Effector memory CD4-positive, alpha-beta T cell (primary cell): ENCODE measurements at regions not wholly inside any gene's neighbourhood (a gene's known extent, or its start where the extent isn't known, plus 50 kb on each side); places are given as distances from the start of the nearest gene placed in this dataset.

Experiments
- DNase-seq, 3 donors: peaks; one replicate each; pipeline ENCODE4 v3.0.0-alpha.2; 2020
- H3K27ac ChIP-seq: 2 replicates; pipeline ENCODE4 v1.7.0; 2013; ENCODE audit warnings: mild to moderate bottlenecking, low read length, moderate library complexity; ENCODE audit not compliant: insufficient read depth, poor library complexity, severe bottlenecking
- H3K27me3 ChIP-seq: replicated peaks from 2 replicates; pipeline ENCODE4 v1.7.0; 2013; ENCODE audit warnings: mild to moderate bottlenecking, low read length; ENCODE audit not compliant: insufficient read depth, control insufficient read depth, poor library complexity, severe bottlenecking
- H3K36me3 ChIP-seq: 2 replicates; pipeline ENCODE4 v1.7.0; 2013; ENCODE audit warnings: mild to moderate bottlenecking, low read length, moderate library complexity; ENCODE audit not compliant: control insufficient read depth, insufficient read depth
- H3K4me1 ChIP-seq: 2 replicates; pipeline ENCODE4 v1.7.0; 2013; ENCODE audit warnings: low read length, mild to moderate bottlenecking; ENCODE audit not compliant: control insufficient read depth, insufficient read depth, poor library complexity, severe bottlenecking
- H3K4me3 ChIP-seq: 2 replicates; pipeline ENCODE4 v1.7.0; 2013; ENCODE audit warnings: low read length, low read depth, mild to moderate bottlenecking; ENCODE audit not compliant: insufficient read depth, poor library complexity, severe bottlenecking
- H3K9me3 ChIP-seq: 2 replicates; pipeline ENCODE4 v1.7.0; 2013; ENCODE audit warnings: mild to moderate bottlenecking, low read length, moderate library complexity; ENCODE audit not compliant: control insufficient read depth

DNA sequence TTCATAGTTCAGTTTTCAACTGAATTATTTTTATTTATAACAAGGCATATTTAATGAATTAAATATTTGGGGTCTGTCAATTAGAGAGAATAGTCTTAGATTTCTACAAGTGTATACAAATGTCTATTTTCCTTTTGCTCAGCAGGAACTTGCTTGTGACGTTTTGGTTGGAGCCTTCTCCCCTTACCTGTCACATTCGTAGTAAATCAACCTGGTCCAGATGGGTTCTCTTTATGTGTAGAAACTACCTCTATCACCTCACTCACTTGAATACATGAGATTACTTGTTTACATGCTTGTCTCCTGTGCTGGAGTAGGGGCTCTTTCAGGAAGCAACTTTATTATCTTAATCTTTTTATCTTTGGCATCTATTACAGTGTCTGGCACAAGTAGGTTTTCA lies 938.3 kb upstream of the IGFBP7 start:
- H3K27me3 ChIP-seq = no peaks in the 10 kb centered on the region

DNA sequence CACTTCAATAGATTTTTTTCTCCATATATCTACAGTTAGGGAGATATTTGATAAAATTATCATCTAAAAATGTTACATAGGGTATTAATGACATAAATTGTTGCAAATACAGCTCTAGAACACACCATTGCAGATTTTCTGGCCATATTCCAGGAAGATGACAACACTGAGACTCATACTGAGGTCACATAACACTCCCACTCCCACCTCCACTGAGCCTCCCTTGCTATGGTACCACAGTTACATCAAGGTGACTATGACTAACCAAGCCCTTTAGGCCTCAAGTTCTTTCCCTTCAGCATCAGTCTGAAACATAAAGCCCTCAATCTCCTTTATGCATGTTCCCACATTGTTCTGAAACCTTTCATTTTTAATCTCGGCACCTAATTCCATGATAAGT lies 932.0 kb upstream of the IGFBP7 start:
- H3K27me3 ChIP-seq = no peaks in the 10 kb centered on the region
- no peak overlapping the region for H3K4me3 ChIP-seq
- DNase-seq = no peak
- no peak overlapping the region for H3K27ac ChIP-seq
- H3K4me1 ChIP-seq = no peaks in the 10 kb centered on the region
- no peaks in the 10 kb centered on the region for H3K36me3 ChIP-seq
- H3K9me3 ChIP-seq = no peaks in the 10 kb centered on the region

More for the DNA sequence above, 938.3 kb upstream of the IGFBP7 start:
- Histone ChIP-seq H3K9me3 (no peaks in the 10 kb centered on the region), H3K4me1 (no peaks in the 10 kb centered on the region), H3K36me3 (no peaks in the 10 kb centered on the region), H3K4me3 (no peak overlapping the region), H3K27ac (no peak overlapping the region)
- DNase-seq = no peak

DNA sequence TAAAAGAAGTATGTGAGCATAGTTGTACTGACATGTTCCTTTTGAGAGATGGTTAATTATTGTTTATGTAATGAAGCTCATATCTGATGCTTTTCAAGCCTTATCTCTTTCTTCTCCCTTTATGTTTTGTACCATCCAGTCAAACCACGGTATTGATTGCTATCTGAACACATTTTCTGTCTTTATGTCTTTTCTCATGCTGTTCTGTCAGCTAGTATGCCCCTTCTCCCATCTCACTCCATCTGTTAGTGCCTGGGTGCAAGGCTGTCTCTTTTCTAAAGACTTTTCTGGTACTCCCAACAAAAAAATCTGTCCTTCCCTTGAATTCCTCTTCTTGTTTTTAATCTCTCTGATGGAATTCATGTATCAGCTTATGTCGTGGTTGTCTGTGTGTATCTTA lies 883.8 kb upstream of the IGFBP7 start:
- no peak overlapping the region for H3K4me3 ChIP-seq
- H3K9me3 ChIP-seq = no peaks in the 10 kb centered on the region
- no peaks in the 10 kb centered on the region for H3K4me1 ChIP-seq
- no peak for DNase-seq
- H3K27me3 ChIP-seq = no peaks in the 10 kb centered on the region
- H3K36me3 ChIP-seq = no peaks in the 10 kb centered on the region
- no peak overlapping the region for H3K27ac ChIP-seq

DNA sequence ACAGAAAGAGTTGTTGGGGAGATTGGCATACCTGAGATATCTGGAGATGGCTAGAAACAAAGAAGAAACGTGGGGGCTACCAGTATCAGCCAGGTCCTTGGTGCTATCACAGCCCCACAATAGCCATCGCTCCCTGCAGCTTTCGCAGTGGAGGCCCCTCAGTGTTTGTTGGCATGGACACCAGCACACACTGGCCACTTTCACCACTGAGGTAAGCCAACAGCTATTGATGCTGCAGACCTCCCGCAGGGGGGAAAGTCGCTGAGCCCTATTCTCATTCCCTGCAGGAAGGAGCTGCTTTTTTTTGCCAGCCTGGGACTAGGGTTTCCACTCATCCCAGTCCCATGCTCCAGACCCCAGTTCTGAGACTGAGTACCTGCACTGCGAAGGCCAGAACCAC lies 879.2 kb upstream of the IGFBP7 start:
- Histone ChIP-seq H3K36me3 (no peaks in the 10 kb centered on the region), H3K27ac (no peak overlapping the region), H3K4me1 (no peaks in the 10 kb centered on the region), H3K4me3 (no peak overlapping the region), H3K9me3 (no peaks in the 10 kb centered on the region), H3K27me3 (no peaks in the 10 kb centered on the region)
- no peak for DNase-seq

DNA sequence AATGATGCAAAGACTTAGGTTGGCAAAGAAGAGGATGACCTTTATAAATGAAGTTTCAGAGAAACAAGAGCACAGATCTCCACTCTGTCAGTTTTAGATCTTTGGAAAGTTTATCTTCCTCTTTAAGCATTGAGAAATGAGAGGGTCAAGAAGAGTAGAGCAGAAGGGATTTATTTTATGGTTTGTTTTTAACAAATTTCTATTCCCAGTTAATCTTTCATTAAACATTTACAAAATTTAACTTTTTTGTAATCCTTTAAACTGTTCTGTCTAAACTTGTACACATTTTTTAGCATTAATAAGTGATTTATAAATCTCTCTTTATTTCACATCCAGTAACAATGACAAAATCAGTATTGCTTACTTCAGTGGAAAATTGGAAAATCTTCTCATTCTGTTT lies 875.0 kb upstream of the IGFBP7 start:
- no peak overlapping the region for H3K4me3 ChIP-seq
- H3K9me3 ChIP-seq = no peaks in the 10 kb centered on the region
- H3K27ac ChIP-seq = no peak overlapping the region
- no peaks in the 10 kb centered on the region for H3K27me3 ChIP-seq
- H3K4me1 ChIP-seq = no peaks in the 10 kb centered on the region
- no peaks in the 10 kb centered on the region for H3K36me3 ChIP-seq
- DNase-seq = no peak

DNA sequence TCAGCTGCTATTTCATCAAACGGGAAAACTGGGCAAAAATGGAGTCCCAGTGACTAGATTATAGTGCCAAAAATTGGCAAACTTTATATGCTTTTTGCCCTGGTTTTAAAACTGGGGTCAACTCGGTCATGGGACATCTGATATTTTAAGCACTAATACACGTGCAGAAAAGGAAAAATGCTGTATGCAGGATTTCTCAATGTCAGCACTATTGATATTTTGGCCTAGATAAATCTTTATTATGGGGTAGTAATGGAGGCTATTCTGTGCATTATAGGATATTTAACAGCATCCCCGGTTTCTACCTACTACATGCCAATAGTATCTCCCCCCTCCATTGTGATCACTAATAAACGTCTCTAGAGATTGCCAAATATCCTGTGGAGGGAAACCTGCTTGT lies 870.9 kb upstream of the IGFBP7 start:
- Histone ChIP-seq H3K36me3 (no peaks in the 10 kb centered on the region), H3K9me3 (no peaks in the 10 kb centered on the region), H3K27me3 (no peaks in the 10 kb centered on the region), H3K27ac (no peak overlapping the region), H3K4me3 (no peak overlapping the region), H3K4me1 (no peaks in the 10 kb centered on the region)
- no peak for DNase-seq

DNA sequence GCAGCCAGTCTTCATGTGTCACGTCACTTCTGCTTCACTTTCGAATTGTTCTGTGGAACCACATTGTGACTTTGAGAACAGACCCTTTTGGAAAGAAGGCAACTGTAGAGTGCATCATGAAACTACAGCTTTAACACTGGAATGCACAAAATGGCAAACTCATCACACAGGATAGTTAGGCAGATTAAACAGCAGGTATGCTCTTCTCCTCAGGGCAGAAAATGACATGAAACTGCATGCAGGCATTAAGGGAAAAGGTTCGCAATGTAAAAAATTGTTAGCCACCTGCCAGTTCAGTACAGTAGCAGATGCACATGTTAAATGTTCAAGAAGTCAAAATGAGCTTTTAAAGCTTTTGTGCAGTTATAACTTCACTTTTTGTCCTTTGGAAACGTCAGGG lies 864.6 kb upstream of the IGFBP7 start:
- no peaks in the 10 kb centered on the region for H3K36me3 ChIP-seq
- H3K4me1 ChIP-seq = no peaks in the 10 kb centered on the region
- no peak for DNase-seq
- no peaks in the 10 kb centered on the region for H3K9me3 ChIP-seq
- H3K27me3 ChIP-seq = no peaks in the 10 kb centered on the region
- no peak overlapping the region for H3K27ac ChIP-seq
- no peak overlapping the region for H3K4me3 ChIP-seq

DNA sequence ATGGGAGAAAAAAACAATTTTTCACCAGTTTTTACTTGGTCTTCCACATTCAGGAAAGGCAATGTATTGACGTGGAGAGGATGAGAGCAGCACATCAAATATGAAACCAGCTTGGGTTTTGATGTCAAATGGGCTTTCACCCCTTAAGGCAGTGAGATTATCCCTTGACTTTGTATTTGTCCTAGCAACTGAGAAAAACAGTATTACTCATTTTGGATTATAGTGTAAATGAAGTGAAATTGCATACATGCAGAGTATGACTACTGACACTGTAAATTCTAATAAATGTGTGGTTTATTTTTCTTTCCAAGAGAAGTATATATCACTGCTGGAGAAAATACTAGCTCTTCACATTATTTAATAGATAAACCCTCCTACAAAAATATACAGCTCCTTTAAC lies 863.6 kb upstream of the IGFBP7 start:
- H3K36me3 ChIP-seq = no peaks in the 10 kb centered on the region
- no peak for DNase-seq
- no peak overlapping the region for H3K4me3 ChIP-seq
- no peaks in the 10 kb centered on the region for H3K27me3 ChIP-seq
- H3K4me1 ChIP-seq = no peaks in the 10 kb centered on the region
- no peak overlapping the region for H3K27ac ChIP-seq
- no peaks in the 10 kb centered on the region for H3K9me3 ChIP-seq

DNA sequence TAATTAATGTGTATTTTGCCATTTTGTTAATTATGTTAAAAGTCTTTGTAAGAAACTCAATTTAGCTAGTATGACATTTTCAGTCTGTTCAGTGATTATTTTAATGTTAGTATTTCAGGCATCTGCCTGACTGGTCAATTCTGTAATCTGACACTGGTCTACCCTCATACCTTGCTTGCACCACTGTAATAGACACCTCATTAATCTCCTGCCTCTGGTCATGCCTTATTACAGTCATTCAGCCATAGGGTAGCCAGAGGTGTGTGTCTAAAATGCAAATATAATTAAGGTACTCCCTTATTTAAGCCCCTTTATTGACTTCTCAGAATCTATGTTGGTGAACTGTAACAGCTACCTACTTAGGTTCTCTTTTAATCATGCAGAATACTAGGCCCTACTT lies 861.1 kb upstream of the IGFBP7 start:
- H3K9me3 ChIP-seq = no peaks in the 10 kb centered on the region
- DNase-seq = no peak
- H3K4me1 ChIP-seq = no peaks in the 10 kb centered on the region
- no peak overlapping the region for H3K4me3 ChIP-seq
- no peaks in the 10 kb centered on the region for H3K27me3 ChIP-seq
- no peak overlapping the region for H3K27ac ChIP-seq
- no peaks in the 10 kb centered on the region for H3K36me3 ChIP-seq

DNA sequence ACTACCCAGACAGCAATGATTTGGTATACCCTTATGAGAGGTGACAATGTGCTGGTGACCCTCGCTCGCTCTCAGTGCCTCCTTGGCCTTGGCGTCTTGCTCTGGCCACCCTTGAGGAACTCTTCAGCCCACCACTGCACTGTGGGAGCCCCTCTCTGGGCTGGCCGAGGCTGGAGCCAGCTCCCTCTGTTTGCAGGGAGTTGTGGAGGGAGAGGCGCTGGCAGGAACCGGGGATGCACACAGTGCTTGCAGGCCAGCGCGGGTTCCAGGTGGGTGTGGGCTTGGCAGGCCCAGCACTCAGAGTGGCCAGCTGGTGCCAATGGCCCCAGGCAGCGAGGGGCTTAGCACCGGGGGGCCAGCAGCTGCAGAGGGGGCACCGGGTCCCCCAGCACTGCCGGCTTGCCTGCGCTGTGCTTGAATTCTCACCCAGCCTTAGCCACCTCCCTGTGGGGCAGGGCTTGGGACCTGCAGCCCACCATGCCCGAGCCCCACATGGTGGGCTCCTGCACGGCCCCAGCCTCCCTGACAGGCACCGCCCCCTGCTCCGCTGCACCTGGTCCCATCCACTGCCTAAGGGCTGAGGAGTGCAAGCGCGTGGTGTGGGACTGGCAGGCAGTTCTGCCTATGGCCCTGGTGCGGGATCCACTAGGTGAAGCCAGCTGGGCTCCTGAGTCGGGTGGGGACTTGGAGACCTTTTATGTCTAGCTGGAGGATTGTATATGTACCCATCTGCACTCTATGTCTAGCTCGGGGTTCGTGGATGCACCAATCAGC lies 857.0 kb upstream of the IGFBP7 start:
- no peaks in the 10 kb centered on the region for H3K4me1 ChIP-seq
- H3K36me3 ChIP-seq = no peaks in the 10 kb centered on the region
- DNase-seq = no peak
- no peak overlapping the region for H3K4me3 ChIP-seq
- H3K27me3 ChIP-seq = no peaks in the 10 kb centered on the region
- no peak overlapping the region for H3K27ac ChIP-seq
- H3K9me3 ChIP-seq = no peaks in the 10 kb centered on the region
